ENCODE measurements at regions not wholly inside any gene's neighbourhood (a gene's known extent, or its start where the extent isn't known, plus 50 kb on each side); places are given as distances from the start of the nearest gene placed in this dataset.

- DNase-seq: no peak
- H3K4me1 ChIP-seq: no peaks in the 10 kb centered on the region
- intact Hi-C loops (cut with DNase I; ENCODE audit: low total_unique reads): no loop called here
- H3K4me3 ChIP-seq: no peak overlapping the region
- H3K9me3 ChIP-seq: peaks cover 0 to 11% (median 0%) of the 10 kb centered on the region in 3 donors
- H3K36me3 ChIP-seq: no peaks in the 10 kb centered on the region
- TF ChIP-seq CTCF (IDR thresholded peaks at IDR 0.05): no peak
- H3K27me3 ChIP-seq: no peaks in the 10 kb centered on the region
- no peak overlapping the region for H3K27ac ChIP-seq
These were observed 484.4 kb upstream of the NR3C2 start for GRCh38 chr4:148926276-148927260.

- Histone ChIP-seq H3K4me3 (no peak overlapping the region), H3K4me1 (no peaks in the 10 kb centered on the region), H3K36me3 (no peaks in the 10 kb centered on the region), H3K27ac (no peak overlapping the region), H3K27me3 (no peaks in the 10 kb centered on the region), H3K9me3 (no peaks in the 10 kb centered on the region)
- intact Hi-C loops (cut with DNase I; ENCODE audit: low total_unique reads): no loop called here
- TF ChIP-seq CTCF (IDR thresholded peaks at IDR 0.05): no peak
- DNase-seq: no peak
These were observed 481.7 kb upstream of the NR3C2 start for GRCh38 chr4:148923881-148924280.

GRCh38 chr4:148922497-148922896, 480.3 kb upstream of the NR3C2 start:
- H3K4me1 ChIP-seq: no peaks in the 10 kb centered on the region
- no peak for DNase-seq
- H3K4me3 ChIP-seq: no peak overlapping the region
- no peaks in the 10 kb centered on the region for H3K9me3 ChIP-seq
- intact Hi-C loops (cut with DNase I; ENCODE audit: low total_unique reads): no loop called here
- H3K27me3 ChIP-seq: no peaks in the 10 kb centered on the region
- H3K27ac ChIP-seq: no peak overlapping the region
- H3K36me3 ChIP-seq: no peaks in the 10 kb centered on the region
- TF ChIP-seq CTCF (IDR thresholded peaks at IDR 0.05): no peak

GRCh38 chr4:148914734-148915133, 472.5 kb upstream of the NR3C2 start:
- H3K27me3 ChIP-seq: no peaks in the 10 kb centered on the region
- no peak overlapping the region for H3K27ac ChIP-seq
- H3K4me3 ChIP-seq: no peak overlapping the region
- intact Hi-C loops (cut with DNase I; ENCODE audit: low total_unique reads): no loop called here
- no peaks in the 10 kb centered on the region for H3K4me1 ChIP-seq
- TF ChIP-seq CTCF (IDR thresholded peaks at IDR 0.05): no peak
- H3K36me3 ChIP-seq: no peaks in the 10 kb centered on the region
- DNase-seq: no peak
- H3K9me3 ChIP-seq: no peaks in the 10 kb centered on the region

- intact Hi-C loops (cut with DNase I; ENCODE audit: low total_unique reads): no loop called here
- no peaks in the 10 kb centered on the region for H3K9me3 ChIP-seq
- H3K27ac ChIP-seq: no peak overlapping the region
- H3K4me1 ChIP-seq: no peaks in the 10 kb centered on the region
- H3K27me3 ChIP-seq: no peaks in the 10 kb centered on the region
- DNase-seq: no peak
- no peak overlapping the region for H3K4me3 ChIP-seq
- TF ChIP-seq CTCF (IDR thresholded peaks at IDR 0.05): no peak
- no peaks in the 10 kb centered on the region for H3K36me3 ChIP-seq
These were observed 472.1 kb upstream of the NR3C2 start for GRCh38 chr4:148914301-148914700.

All from tibial artery (tissue), 4 donors.